ENCODE measurements at regions not wholly inside any gene's neighbourhood (a gene's known extent, or its start where the extent isn't known, plus 50 kb on each side); places are given as distances from the start of the nearest gene placed in this dataset.

GRCh38 chr14:100397005-100397404 lies 73.9 kb downstream of the SLC25A47 start:
- WGBS, 2 experiments (ENCODE audit: extremely low coverage in 1 of 2, insufficient coverage in 1 of 2, insufficient read length in 1 of 2, insufficient replicate concordance in 2 of 2, low coverage in 1 of 2, low lambda C conversion rate in 2 of 2, missing lambda C conversion rate in 1 of 2), result 89% methylated on average over 8 of the region's 8 CpGs; no CpG with 5 or more reads in 1 of the 2 experiments
- ChIA-PET POLR2A (ENCODE audit: partially characterized antibody) (no interaction called here), CTCF (ENCODE audit: partially characterized antibody) (interaction anchor here (1.1 to 3.9 kb wide), 7 partner anchors 9 to 256 kb away, joined by 3 to 39 read pairs (median 4); no protein-coding TSS in a partner anchor)
- H2AK5ac ChIP-seq (ENCODE audit: low read depth, low read length), result no peak overlapping the region
- no peak overlapping the region; the same call in 1 of the 2 replicates for H2BK20ac ChIP-seq (ENCODE audit: low read length)
- no peak overlapping the region for H3K56ac ChIP-seq (replicated peaks; ENCODE audit: insufficient read length, low read depth, low read length)
- H3K27ac ChIP-seq (ENCODE audit: low read depth, low read length), result no peak overlapping the region
- H2AFZ ChIP-seq (ENCODE audit: low read length), result no peak overlapping the region
- H3K4me3 ChIP-seq (ENCODE audit: extremely low read depth in 1 of 4, insufficient read depth in 2 of 4, low read depth in 3 of 4, low read length in 4 of 4), result no peak overlapping the region
- peak overlapping the region; percentile 91 for H2BK5ac ChIP-seq (ENCODE audit: low read depth, low read length)
- no peak overlapping the region for H3K18ac ChIP-seq (ENCODE audit: extremely low read depth, low read length)
- H4K20me1 ChIP-seq (replicated peaks in 1 of 2; ENCODE audit: control insufficient read depth in 1 of 2, insufficient read depth in 2 of 2, low read length in 2 of 2), result no peaks in the 10 kb centered on the region
- no peak overlapping the region for H3K9ac ChIP-seq (replicated peaks in 1 of 4; ENCODE audit: extremely low read depth in 1 of 4, low read depth in 3 of 4, low read length in 3 of 4)
- H2BK12ac ChIP-seq (ENCODE audit: low read depth, low read length), result 0 out of 2 replicates have a peak overlapping the region, but pooled peaks have one; percentile 95
- H3K4ac ChIP-seq (replicated peaks; ENCODE audit: insufficient read length, low read depth, low read length), result no peak overlapping the region
- H3K27me3 ChIP-seq (replicated peaks in 1 of 4; ENCODE audit: control insufficient read depth in 3 of 4, extremely low read depth in 1 of 4, insufficient read depth in 3 of 4, low read length in 3 of 4), result no peaks in the 10 kb centered on the region
- FAIRE-seq, result no peak
- H4K91ac ChIP-seq (replicated peaks; ENCODE audit: insufficient read length, low read length), result no peak overlapping the region
- DNase-seq (ENCODE audit: low read depth in 1 of 2, low spot score in 2 of 2), result no peak
- no peak overlapping the region for H4K5ac ChIP-seq (ENCODE audit: insufficient read length, low read depth, low read length)
- H3K14ac ChIP-seq (ENCODE audit: insufficient read length), result no peak overlapping the region
- H3K36me3 ChIP-seq (ENCODE audit: control insufficient read depth in 2 of 4, insufficient read depth in 4 of 4, low read length in 3 of 4), result no peaks in the 10 kb centered on the region
- H4K8ac ChIP-seq (ENCODE audit: extremely low read depth, insufficient read depth, low read length), result no peak overlapping the region
- no peak overlapping the region for H3K4me2 ChIP-seq (ENCODE audit: insufficient read depth in 1 of 2, low read depth in 2 of 2, low read length in 2 of 2)
- peaks cover 3 to 8% (median 7%) of the 10 kb centered on the region in 4 experiments for H3K4me1 ChIP-seq (replicated peaks in 1 of 4; ENCODE audit: control insufficient read depth in 3 of 4, insufficient read depth in 4 of 4, low read length in 3 of 4)
- peaks cover 0 to 3% of the 10 kb centered on the region in 2 experiments; a peak in 1 of 4 replicates for H3K79me2 ChIP-seq (ENCODE audit: control insufficient read depth in 1 of 2, insufficient read depth in 2 of 2, low read length in 2 of 2)
- no peak overlapping the region for H3K23ac ChIP-seq (ENCODE audit: insufficient read length)
- no peaks in the 10 kb centered on the region for H3K23me2 ChIP-seq (ENCODE audit: low read depth, low read length)
- no peaks in the 10 kb centered on the region for H3K9me3 ChIP-seq (ENCODE audit: insufficient read depth in 2 of 2, low read depth in 1 of 2, low read length in 1 of 2)
- peak overlapping the region; percentile 36; the same call in 1 of the 2 replicates for H2BK15ac ChIP-seq (ENCODE audit: low read length)
- no peak overlapping the region for H2BK120ac ChIP-seq (replicated peaks; ENCODE audit: low read depth, low read length)
- H3K79me1 ChIP-seq (ENCODE audit: low read depth, low read length), result peaks cover 5% of the 10 kb centered on the region
- TF ChIP-seq POU5F1 (IDR thresholded peaks at IDR 0.05; ENCODE audit: low read depth, low read length), result no peak
- TF ChIP-seq RXRA (IDR thresholded peaks at IDR 0.05; ENCODE audit: insufficient read depth, low read depth, low read length), result no peak
- TF ChIP-seq NANOG (IDR thresholded peaks at IDR 0.05; ENCODE audit: insufficient read depth, low read depth, low read length, poor library complexity, severe bottlenecking), result no peak
- TF ChIP-seq FOSL1 (IDR thresholded peaks at IDR 0.05; ENCODE audit: insufficient read depth, low read depth, low read length), result no peak
- TF ChIP-seq KDM4A (IDR thresholded peaks at IDR 0.05; ENCODE audit: low read depth, low read length, severe bottlenecking), result no peak
- TF ChIP-seq NRF1 (IDR thresholded peaks at IDR 0.05; ENCODE audit: low read depth, low read length), result no peak
- no peak for TF ChIP-seq USF2 (IDR thresholded peaks at IDR 0.05; ENCODE audit: low read length)
- no peak for TF ChIP-seq CTCF (IDR thresholded peaks at IDR 0.05; ENCODE audit: control extremely low read depth in 1 of 3, insufficient read depth in 1 of 3, low read depth in 1 of 3, low read length in 3 of 3)
- TF ChIP-seq JUN (IDR thresholded peaks at IDR 0.05; ENCODE audit: low read depth, low read length), result no peak
- TF ChIP-seq GTF2F1 (IDR thresholded peaks at IDR 0.05; ENCODE audit: borderline replicate concordance, low read depth, low read length), result no peak

Data from H1 (cell line).